Fibroblast of skin of right biceps (primary cell): ENCODE measurements at regions not wholly inside any gene's neighbourhood (a gene's known extent, or its start where the extent isn't known, plus 50 kb on each side); places are given as distances from the start of the nearest gene placed in this dataset.

Experiments
- DNase-seq: peaks from one replicate; pipeline ENCODE4 v3.0.0-alpha.2; 2013

GRCh38 chr5:109945723-109946480 lies 256.2 kb downstream of the MAN2A1 start:
- DNase-seq: no peak

DNA sequence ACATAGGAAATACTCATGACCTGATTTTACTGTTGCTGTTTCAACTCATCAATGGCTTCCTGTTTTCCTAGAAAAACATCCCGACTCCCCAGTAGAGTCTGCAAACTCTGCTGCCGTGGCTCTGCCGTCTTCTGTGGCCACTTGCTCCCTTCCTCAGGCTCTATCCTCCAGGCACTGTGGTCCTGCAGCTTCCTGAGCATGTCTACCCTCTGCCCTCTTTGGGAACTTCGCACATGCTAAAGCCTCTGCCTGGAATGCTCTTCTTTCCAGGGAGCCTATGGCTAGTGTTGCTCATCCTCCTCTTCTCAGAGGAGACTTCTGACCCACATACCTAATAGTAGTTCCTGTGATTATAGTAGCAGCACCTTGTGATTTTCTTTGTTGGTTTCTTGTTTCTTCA lies 256.9 kb downstream of the MAN2A1 start:
- no peak for DNase-seq

- no peak for DNase-seq
Observed at GRCh38 chr5:109947667-109948066, 257.9 kb downstream of the MAN2A1 start.

GRCh38 chr5:109950634-109951033 lies 260.9 kb downstream of the MAN2A1 start:
- no peak for DNase-seq

DNA sequence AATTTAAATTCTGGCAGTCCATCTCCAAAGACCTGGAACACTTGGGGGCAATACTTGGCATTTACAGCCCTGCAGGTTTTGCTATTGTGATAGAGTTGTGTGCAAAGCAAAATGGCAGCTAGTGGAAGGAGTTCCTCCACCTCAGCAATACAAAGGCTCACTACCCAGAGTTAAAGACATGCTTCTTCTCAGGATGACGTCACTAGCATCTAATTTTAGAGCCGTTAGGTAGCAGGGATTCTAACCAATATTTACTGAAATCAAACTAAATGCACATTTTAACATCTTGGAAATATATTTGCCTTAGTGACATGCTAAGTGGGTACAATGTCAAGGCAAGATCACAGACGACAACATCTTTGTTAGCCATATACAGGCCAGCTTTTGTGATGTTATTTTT lies 261.6 kb downstream of the MAN2A1 start:
- DNase-seq: no peak

GRCh38 chr5:109951758-109952157 lies 262.0 kb downstream of the MAN2A1 start:
- no peak for DNase-seq

GRCh38 chr5:109953761-109954160 lies 264.0 kb downstream of the MAN2A1 start:
- DNase-seq: no peak

GRCh38 chr5:109956884-109957283 lies 267.2 kb downstream of the MAN2A1 start:
- no peak for DNase-seq

DNA sequence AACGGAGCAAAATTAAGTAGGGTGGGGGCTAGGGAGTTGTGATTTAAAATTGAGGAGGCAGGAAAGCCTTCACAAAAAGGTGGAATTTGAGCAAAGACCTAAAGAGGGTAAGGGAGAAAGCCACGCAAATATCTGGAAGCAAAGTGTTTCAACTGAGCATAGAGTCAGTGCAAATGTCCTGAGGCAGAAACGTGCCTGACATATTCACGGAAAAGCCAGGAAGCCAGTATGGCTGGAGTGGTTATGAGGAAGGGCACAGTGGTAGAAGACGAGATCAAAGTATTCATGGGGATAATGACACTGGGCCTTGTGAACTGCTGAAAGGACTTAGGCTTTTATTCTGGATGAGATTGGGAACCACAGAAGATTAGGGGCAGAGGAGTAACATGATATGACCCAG lies 268.4 kb downstream of the MAN2A1 start:
- DNase-seq: no peak

GRCh38 chr5:109959652-109960051 lies 269.9 kb downstream of the MAN2A1 start:
- DNase-seq: no peak

DNA sequence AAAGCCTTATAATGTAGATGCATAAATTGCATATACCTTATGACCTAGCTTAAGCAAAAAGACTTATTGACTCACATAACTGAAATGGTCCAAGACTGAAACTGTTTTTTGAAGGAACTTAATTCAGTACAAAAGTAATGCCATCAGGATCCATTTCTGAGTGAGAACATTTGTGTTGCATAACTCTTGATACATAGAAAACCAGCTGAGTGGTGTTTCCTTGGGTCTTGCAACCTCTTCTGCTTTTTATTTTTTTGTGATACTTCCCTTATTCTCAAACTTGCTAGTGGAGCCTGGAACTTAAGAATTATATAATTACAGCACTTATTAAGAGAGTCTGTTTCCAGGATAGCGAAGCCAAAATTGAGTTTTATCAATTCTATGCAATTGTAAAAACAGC lies 272.0 kb downstream of the MAN2A1 start:
- DNase-seq: no peak

DNA sequence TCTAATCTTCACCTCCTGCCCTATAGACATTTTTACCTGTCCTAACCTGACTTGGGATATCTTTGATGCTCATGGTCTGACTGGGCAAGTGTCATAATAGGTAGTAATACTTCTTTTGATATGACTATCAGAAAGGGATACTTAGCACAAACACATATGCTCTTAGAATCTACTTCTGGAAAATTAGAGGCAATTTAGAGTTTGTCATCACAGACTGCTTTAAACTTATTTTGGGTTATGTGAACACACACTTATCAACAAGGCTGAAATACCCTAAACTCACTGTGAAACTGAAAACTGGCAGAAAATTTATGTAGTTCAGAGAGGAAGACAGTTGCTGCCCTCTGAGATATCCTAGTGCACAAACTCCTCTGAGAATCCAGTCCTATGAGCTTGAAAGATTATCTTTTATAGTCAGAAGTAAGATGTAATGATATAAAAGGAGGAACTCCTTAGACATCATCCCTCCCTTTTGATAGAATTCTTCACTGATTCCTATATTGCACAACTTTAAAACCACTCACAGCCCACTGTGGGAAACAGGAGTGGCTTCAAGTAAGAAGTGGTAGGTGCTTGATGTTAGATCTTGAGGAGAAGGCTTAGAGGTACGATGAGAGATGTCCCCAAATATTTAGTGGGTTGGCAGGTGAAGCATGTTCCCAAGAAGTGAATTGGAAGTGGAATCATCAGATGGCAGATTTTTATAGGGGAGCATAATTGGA lies 273.3 kb downstream of the MAN2A1 start:
- no peak for DNase-seq

DNA sequence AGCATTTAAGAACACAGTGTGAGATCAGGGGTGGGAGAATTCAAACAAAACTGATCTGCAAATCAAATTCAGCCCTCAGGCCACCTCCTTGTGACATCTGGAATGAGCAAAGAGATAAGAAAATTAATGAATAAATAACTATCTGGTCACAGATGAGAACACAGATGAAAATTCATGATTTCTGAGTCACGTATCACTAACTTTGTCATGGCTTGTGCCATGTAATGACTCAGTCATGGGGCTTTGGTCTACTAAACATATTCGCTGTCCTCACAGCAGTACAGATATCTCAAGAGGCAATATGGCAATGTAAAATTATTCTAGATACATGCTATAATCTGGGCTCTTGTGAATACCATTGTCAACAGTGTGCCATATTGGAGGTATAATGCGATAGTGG lies 274.4 kb downstream of the MAN2A1 start:
- peak; percentile 16 for DNase-seq

GRCh38 chr5:109965634-109966033 lies 275.9 kb downstream of the MAN2A1 start:
- DNase-seq: no peak

GRCh38 chr5:109971968-109972367 lies 282.2 kb downstream of the MAN2A1 start:
- no peak for DNase-seq

DNA sequence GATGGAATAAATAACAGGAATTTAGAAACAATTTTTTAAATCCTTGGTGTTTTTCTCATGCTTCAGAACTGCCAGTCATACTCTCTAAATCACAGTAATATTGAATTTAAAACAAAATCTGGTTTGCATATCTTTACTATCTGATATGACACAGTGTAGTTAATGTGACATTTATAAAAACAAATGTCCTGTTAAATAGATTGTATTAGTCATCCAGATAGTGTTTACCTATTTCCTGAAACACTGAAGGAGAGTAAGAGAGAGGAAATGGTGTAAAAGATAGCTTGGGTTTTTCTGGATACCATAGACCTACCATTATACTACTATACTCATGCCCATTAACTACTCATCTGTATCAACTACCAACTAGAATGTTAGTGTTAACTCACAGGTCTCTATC lies 292.3 kb downstream of the MAN2A1 start:
- no peak for DNase-seq

GRCh38 chr5:109982966-109983534 lies 293.3 kb downstream of the MAN2A1 start:
- DNase-seq: peak; percentile 15

DNA sequence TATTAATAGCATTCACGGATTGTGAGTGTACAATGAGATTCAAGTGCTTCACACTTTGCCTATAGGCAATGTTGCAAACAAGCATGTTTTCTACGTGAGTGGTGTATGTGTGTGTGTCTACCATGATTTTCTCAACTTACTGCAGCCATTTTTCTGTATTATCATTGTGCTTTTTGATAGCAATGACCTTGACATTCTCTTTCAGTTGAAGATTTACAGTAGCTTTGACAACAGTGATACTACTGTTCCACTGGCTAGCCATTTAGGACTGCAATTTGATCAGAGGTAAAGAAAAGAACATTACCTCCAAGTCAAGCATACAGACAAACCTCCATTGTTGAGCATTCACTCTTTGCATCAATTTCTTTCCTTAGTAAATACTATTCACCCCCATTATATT lies 297.0 kb downstream of the MAN2A1 start:
- no peak for DNase-seq

- DNase-seq: peak; percentile 48
Observed at GRCh38 chr5:109987355-109987754, 297.6 kb downstream of the MAN2A1 start.

- peak; percentile 11 for DNase-seq
Observed at GRCh38 chr5:109987970-109988369, 298.2 kb downstream of the MAN2A1 start.

- DNase-seq: no peak
Observed at GRCh38 chr5:109989161-109989560, 299.4 kb downstream of the MAN2A1 start.

- no peak for DNase-seq
Observed at GRCh38 chr5:109989994-109990722, 300.4 kb downstream of the MAN2A1 start.

GRCh38 chr5:109990723-109991359 lies 301.1 kb downstream of the MAN2A1 start:
- DNase-seq: no peak
